ENCODE measurements at regions not wholly inside any gene's neighbourhood (a gene's known extent, or its start where the extent isn't known, plus 50 kb on each side); places are given as distances from the start of the nearest gene placed in this dataset.

DNA sequence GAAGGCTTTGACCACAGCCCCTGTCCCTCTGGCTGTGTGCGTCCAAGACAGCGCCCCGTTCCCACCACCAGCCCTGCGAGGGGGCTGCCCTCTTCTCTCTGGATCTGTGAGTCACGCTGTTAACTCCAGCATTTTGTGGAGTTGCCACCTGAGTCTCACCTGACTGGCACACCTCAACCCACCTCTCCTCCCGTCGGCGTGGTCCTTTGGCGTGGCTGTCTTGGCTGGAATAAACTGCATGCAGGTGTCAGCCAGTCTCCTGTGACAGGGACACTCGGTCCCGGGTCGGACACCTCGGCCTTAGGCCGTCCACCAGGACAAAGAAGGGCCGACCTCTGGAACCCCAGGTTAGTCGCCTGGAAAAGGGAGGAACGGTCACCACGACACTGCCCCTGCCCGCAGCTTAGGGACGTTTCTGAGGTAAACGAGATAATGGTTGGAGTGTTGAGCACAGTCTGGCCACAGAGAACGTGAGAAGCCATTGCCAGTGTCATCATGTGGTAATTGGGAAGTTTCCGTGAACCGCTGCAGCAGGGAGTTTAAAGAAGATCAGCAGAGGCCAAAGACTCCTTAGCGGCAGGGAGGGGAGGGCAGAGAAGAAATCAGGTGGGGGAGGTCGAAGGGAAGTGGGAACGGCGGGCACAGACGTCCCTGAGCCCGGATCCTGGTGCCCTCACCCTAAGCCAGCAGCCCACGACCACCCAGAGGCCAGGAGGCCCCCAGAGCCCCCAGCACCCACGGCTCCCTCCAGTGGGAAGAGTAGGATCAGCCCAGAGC lies 73.6 kb upstream of the FAM20C start:
- FAIRE-seq (peak; percentile 59), DNase-seq (ENCODE audit: low spot score) (no peak)

- FAIRE-seq (no peak), DNase-seq (ENCODE audit: low spot score) (no peak)
These were observed 72.8 kb upstream of the FAM20C start for GRCh38 chr7:119392-120163.

DNA sequence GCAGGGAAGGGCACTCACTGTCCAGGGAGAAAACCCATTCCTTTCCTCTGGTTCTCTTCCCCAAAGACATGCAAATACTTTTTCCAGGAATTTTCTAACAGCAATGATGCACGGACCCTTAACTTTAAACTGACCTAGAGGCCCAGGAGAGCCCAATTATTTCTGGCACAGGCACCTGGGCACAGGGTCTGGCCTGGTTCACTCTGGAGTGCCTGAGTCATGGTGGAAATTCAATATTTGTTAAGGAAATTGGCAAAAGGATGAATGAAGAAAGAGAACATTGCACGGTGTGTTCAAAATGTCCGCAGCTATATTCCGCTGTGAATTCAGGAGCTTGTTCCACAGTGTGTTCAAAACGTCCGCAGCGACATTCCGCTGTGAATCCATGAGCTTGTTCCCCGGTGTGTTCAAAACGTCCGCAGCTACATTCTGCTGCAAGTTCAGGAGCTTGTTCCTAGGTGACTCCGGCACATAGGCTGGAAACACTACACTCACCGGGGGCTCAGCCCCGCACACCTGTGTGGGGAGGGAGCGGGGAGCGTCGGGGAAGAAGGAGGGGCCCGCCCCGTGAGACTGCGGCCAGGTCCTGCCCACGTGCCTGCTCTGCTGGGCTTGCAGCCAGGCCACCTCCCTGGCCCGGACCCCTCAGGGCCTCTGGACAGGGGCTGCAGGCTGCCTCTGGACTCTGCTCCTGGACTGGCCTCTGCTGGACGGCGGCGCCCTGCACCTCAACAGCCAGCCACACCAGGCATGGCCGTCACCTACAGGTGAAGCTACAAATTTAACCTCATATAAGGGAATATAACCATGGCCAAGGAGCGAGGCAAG lies 72.0 kb upstream of the FAM20C start:
- FAIRE-seq (no peak), DNase-seq (ENCODE audit: low spot score) (no peak)

- FAIRE-seq: no peak
- no peak for DNase-seq (ENCODE audit: low spot score)
These were observed 71.2 kb upstream of the FAM20C start for GRCh38 chr7:121002-121785.

- no peak for DNase-seq (ENCODE audit: low spot score)
- peak; percentile 58 for FAIRE-seq
These were observed 69.1 kb upstream of the FAM20C start for GRCh38 chr7:123237-123636.

GRCh38 chr7:124130-124949 lies 68.0 kb upstream of the FAM20C start:
- DNase-seq (ENCODE audit: low spot score) (no peak), FAIRE-seq (no peak)

DNA sequence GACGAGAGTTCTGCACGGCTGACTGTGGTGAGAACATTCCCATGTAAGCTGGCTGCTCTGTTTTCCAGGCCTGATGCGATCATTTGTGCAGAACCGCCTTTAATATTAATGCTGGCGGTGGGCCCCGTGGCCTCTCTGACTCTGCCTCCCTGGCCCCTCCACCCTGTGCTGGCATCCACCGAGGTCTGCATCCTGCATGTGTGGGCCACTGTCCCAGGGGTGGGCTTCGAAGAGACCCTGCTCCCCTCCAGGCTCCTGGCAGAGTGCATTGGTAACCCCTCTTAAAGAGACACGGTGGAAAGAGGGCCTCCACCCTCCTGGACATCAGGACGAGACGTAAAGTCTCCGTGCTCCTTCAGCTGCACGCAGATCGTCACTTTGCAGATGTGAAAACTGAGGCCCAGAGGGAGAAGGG lies 67.3 kb upstream of the FAM20C start:
- FAIRE-seq (no peak), DNase-seq (ENCODE audit: low spot score) (no peak)

- no peak for DNase-seq (ENCODE audit: low spot score)
- no peak for FAIRE-seq
These were observed 66.7 kb upstream of the FAM20C start for GRCh38 chr7:125661-126060.

GRCh38 chr7:126368-126767 lies 66.0 kb upstream of the FAM20C start:
- FAIRE-seq: peak; percentile 62

DNA sequence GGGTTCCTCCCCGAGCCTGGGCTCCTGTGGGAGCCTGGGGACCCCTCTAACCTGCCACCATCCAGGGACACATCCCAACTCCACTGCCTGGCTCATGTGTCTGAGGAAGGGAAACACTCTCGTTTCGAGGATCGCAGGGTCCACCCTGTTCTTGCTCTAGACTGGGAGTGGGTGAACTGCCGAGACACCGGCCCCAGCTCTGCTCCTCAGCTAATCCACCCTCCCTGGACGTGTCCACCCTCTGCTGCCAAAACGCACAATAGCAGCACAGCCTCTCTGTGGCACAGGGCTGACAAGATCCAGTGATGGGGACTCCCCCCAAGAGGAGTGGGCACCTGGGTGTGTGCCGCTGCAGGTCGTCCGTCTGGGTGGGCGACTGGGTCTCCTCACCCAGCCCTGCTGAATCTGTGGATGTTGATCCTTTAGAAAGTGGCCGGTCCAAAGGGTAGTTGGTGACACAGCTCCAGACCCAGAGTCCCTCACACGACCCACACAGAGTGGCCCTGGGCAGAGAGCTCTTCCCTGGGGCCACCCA lies 65.2 kb upstream of the FAM20C start:
- FAIRE-seq: peak; percentile 58
- DNase-seq (ENCODE audit: low spot score): no peak

More at GRCh38 chr7:126368-126767, 66.0 kb upstream of the FAM20C start:
- DNase-seq (ENCODE audit: low spot score): no peak

- FAIRE-seq (peak; percentile 86), DNase-seq (ENCODE audit: low spot score) (no peak)
These were observed 63.9 kb upstream of the FAM20C start for GRCh38 chr7:128171-129080.

- FAIRE-seq: no peak
- DNase-seq (ENCODE audit: low spot score): no peak
These were observed 62.8 kb upstream of the FAM20C start for GRCh38 chr7:129366-130221.

GRCh38 chr7:130222-130572 lies 62.2 kb upstream of the FAM20C start:
- no peak for FAIRE-seq
- DNase-seq (ENCODE audit: low spot score): no peak

DNA sequence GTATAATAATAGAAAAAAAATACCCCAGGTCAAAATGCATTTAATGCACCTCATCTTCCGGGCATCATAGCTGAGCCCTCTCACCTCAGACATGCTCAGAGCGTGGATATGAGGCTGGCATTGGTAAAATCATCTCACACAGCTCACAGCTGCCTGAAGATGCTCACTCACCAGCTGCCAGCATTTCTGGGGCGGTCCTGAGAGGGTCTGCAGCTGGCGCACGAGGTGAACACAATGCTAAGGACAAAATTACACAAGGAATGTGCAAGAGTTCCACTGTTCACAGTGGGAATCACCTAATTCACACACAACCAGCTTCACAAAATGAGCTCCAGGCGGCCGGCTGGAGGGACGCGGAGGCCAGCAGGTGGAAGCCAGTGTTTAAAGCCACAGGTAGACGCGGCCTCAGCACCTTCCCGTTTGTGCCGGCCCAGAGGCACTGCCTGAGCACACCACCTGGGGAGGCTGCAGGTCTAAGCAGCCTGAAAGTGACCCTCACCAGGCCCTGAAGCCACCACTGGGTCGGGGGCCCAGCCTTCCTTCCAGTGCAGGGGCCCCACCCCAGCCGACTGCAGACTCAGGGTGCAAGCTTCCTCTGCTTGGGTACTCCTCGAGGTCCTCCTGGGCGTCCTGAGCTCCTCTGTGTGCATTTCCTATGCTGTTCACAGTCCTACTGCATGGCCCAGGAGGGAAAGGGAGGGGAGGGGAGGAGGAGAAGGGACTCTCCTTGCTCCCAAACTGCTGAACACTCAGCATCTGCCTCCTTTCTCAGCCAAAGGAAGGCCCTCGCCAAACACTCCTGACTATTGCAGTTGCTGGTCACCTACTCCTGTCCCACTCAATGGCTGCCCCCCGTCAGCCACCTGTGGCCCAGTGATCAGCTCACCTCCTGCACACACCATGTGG lies 61.2 kb upstream of the FAM20C start:
- DNase-seq (ENCODE audit: low spot score): no peak
- FAIRE-seq: no peak

DNA sequence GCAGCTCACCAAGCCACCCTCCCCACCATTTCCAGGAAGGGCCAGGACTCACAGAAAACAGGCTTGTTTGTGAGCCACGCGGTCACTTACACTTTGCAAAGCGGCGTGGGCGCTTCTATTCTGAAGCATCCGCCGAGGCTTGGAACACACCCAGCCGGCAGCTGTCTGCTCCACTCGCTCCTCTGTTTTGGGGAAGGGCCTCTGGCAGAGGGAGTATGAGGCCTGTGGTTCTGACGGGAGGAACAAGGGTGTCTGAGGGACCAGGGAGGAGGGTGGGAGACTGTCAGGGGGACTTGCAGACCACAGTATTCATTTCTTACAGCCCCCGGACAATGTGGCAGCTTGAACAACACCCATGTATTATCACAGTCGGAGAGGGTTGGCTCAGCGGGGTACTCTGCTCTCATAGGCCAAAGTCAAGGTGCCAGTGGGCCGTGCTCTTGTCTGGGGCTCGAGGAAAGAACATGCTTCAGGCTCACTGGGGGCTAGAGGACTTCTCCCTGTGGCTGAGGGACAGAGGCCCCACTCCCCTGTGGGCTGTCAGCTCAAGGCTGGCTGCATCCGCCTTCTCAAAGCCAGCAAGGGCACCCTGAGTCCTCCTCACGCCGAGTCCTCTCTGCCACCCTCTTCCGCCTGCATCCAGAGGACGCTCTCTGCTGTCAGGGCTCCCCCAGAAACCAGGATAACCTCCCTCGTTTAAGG lies 60.4 kb upstream of the FAM20C start:
- DNase-seq (ENCODE audit: low spot score) (no peak), FAIRE-seq (peak; percentile 56)

GRCh38 chr7:132899-133298 lies 59.5 kb upstream of the FAM20C start:
- FAIRE-seq (peak; percentile 55), DNase-seq (ENCODE audit: low spot score) (no peak)

Measured in urothelium cell line (cell line).